ENCODE measurements at regions not wholly inside any gene's neighbourhood (a gene's known extent, or its start where the extent isn't known, plus 50 kb on each side); places are given as distances from the start of the nearest gene placed in this dataset.

GRCh38 chr13:36769126-36769525 lies 49.9 kb upstream of the RFXAP start:
- TF ChIP-seq CTCF (conservative IDR thresholded peaks at IDR 0.05 in 1 of 2, IDR thresholded peaks at IDR 0.05 in 1 of 2; ENCODE audit: low read depth in 1 of 2, low read length in 2 of 2): no peak
- TF ChIP-seq EZH2 (IDR thresholded peaks at IDR 0.05; ENCODE audit: low read length, missing control alignments): no peak
